ENCODE measurements at regions not wholly inside any gene's neighbourhood (a gene's known extent, or its start where the extent isn't known, plus 50 kb on each side); places are given as distances from the start of the nearest gene placed in this dataset.

DNA sequence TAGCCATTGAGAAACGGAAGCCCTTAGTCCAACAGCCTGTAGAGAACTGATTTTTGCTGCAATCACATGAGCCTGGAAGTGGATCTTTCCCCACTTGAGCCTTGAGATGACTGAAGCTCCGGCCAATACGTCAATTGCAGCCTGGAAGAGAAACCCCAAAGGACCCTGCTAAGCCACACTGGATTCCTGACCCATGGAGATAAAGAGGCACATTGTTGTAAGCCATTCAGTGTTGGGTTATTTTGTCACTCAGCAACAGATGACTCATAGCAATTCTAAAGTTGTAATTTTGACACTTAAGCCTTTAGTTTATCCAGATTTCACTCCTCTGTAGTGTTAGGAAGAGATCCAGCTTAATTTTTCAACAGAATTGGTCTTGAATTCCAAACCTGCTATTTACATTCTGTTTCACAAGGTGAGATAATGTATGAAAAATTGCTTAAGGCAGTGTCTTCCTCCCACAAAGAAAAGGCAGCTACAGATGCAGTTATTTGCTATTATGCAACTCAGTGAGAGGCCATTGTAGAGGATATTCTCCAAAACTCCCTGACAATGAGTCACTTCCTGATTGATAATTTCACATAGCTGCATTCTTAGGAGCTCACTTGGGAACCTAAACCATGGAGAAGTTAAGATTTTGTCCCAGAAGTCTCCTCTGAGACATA is 59.4 kb upstream of the TSHZ3 start:
- TF ChIP-seq, protein P1, sequence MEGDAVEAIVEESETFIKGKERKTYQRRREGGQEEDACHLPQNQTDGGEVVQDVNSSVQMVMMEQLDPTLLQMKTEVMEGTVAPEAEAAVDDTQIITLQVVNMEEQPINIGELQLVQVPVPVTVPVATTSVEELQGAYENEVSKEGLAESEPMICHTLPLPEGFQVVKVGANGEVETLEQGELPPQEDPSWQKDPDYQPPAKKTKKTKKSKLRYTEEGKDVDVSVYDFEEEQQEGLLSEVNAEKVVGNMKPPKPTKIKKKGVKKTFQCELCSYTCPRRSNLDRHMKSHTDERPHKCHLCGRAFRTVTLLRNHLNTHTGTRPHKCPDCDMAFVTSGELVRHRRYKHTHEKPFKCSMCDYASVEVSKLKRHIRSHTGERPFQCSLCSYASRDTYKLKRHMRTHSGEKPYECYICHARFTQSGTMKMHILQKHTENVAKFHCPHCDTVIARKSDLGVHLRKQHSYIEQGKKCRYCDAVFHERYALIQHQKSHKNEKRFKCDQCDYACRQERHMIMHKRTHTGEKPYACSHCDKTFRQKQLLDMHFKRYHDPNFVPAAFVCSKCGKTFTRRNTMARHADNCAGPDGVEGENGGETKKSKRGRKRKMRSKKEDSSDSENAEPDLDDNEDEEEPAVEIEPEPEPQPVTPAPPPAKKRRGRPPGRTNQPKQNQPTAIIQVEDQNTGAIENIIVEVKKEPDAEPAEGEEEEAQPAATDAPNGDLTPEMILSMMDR (IDR thresholded peaks at IDR 0.05), result no peak
- no peak for TF ChIP-seq ZFX (IDR thresholded peaks at IDR 0.05; ENCODE audit: borderline replicate concordance)
